IMR-90 (cell line): ENCODE measurements at regions not wholly inside any gene's neighbourhood (a gene's known extent, or its start where the extent isn't known, plus 50 kb on each side); places are given as distances from the start of the nearest gene placed in this dataset.
"Not testable (repeated sequence)": the region's sequence is repeated elsewhere in the genome, so short reads cannot be mapped to it uniquely, and the experiment has no call there.

ENCODE experiments used
- BHLHE40 ChIP-seq: fragments of 150-350 bp; IDR thresholded peaks from 2 replicates; pipeline ENCODE4 v1.6.1; 2016; ENCODE audit warnings: mild to moderate bottlenecking, low read depth, low read length
- CEBPB ChIP-seq: IDR thresholded peaks from 2 replicates; pipeline ENCODE4 v1.6.1; 2012; ENCODE audit warnings: low read depth, low read length, improper control_type of control experiment
- CHD1 ChIP-seq: IDR thresholded peaks from 2 replicates; pipeline ENCODE4 v1.6.1; 2012; ENCODE audit warnings: low read depth, low read length, improper control_type of control experiment
- MAFK ChIP-seq: IDR thresholded peaks from 2 replicates; pipeline ENCODE4 v1.6.1; 2012; ENCODE audit warnings: low read depth, low read length, improper control_type of control experiment
- MAZ ChIP-seq: IDR thresholded peaks from 2 replicates; pipeline ENCODE4 v1.6.1; 2012; ENCODE audit warnings: low read depth, mild to moderate bottlenecking, low read length, improper control_type of control experiment, moderate library complexity, borderline replicate concordance
- MXI1 ChIP-seq: IDR thresholded peaks from 2 replicates; pipeline ENCODE4 v1.6.1; 2012; ENCODE audit warnings: low read depth, mild to moderate bottlenecking, low read length, moderate library complexity, borderline replicate concordance
- POLR2A ChIP-seq: IDR thresholded peaks from 2 replicates; pipeline ENCODE4 v1.6.1; 2012; ENCODE audit warnings: mild to moderate bottlenecking, low read depth, low read length
- RAD21 ChIP-seq: IDR thresholded peaks from 2 replicates; pipeline ENCODE4 v1.6.1; 2012; ENCODE audit warnings: low read length, improper control_type of control experiment
- RCOR1 ChIP-seq: IDR thresholded peaks from 2 replicates; pipeline ENCODE4 v1.6.1; 2012; ENCODE audit warnings: mild to moderate bottlenecking, low read length, improper control_type of control experiment; ENCODE audit not compliant: insufficient replicate concordance
- RFX5 ChIP-seq: IDR thresholded peaks from 2 replicates; pipeline ENCODE4 v1.8.0; 2012; ENCODE audit warnings: low read depth, mild to moderate bottlenecking, low read length, moderate library complexity
- SMC3 ChIP-seq: fragments of 150-350 bp; IDR thresholded peaks from 2 replicates; pipeline ENCODE4 v1.6.1; 2016; ENCODE audit warnings: low read depth, mild to moderate bottlenecking, antibody characterized with exemption, low read length, moderate library complexity
- USF2 ChIP-seq: fragments of 150-350 bp; IDR thresholded peaks from 2 replicates; pipeline ENCODE4 v1.6.1; 2017; ENCODE audit warnings: mild to moderate bottlenecking, antibody characterized with exemption, low read length, low read depth
- TF ChIP-seq, protein P1 (sequence below): conservative IDR thresholded peaks from 2 replicates; pipeline ENCODE4 v1.5.1; 2012; ENCODE audit warnings: mild to moderate bottlenecking, low read depth, low read length, improper control_type of control experiment

DNA sequence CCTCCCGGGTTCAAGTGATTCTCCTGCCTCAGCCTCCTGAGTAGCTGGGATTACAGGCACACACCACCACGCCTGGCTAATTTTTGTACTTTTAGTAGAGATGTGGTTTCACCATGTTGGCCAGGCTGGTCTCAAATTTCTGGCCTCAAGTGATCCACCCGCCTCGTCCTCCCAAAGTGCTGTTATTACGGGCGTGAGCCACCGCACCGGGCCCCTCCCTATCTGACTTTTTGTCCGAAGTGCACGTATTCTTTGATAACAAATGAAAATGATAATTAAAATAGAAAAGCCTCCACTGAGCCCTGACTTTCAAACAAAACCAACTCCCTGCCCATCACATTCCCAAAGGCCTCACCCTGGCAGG, 278.6 kb downstream of the TTC6 start:
- TF ChIP-seq, protein P1, sequence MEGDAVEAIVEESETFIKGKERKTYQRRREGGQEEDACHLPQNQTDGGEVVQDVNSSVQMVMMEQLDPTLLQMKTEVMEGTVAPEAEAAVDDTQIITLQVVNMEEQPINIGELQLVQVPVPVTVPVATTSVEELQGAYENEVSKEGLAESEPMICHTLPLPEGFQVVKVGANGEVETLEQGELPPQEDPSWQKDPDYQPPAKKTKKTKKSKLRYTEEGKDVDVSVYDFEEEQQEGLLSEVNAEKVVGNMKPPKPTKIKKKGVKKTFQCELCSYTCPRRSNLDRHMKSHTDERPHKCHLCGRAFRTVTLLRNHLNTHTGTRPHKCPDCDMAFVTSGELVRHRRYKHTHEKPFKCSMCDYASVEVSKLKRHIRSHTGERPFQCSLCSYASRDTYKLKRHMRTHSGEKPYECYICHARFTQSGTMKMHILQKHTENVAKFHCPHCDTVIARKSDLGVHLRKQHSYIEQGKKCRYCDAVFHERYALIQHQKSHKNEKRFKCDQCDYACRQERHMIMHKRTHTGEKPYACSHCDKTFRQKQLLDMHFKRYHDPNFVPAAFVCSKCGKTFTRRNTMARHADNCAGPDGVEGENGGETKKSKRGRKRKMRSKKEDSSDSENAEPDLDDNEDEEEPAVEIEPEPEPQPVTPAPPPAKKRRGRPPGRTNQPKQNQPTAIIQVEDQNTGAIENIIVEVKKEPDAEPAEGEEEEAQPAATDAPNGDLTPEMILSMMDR = not testable (repeated sequence)
- not testable (repeated sequence) for TF ChIP-seq MAFK, RCOR1, MXI1, POLR2A, RAD21, SMC3, CEBPB, MAZ, BHLHE40, USF2, CHD1, RFX5
